HL-60/S4 (cell line): ENCODE measurements at regions not wholly inside any gene's neighbourhood (a gene's known extent, or its start where the extent isn't known, plus 50 kb on each side); places are given as distances from the start of the nearest gene placed in this dataset.
"Not testable (repeated sequence)": the region's sequence is repeated elsewhere in the genome, so short reads cannot be mapped to it uniquely, and the experiment has no call there.

Source experiments
- in situ Hi-C: fragments of 300-500 bp; cut with MboI; formaldehyde crosslinking; loops from 2 replicates; pipeline ENCODE4 v1.14.3; 2022; ENCODE audit warnings: low sequenced_read_pairs

- in situ Hi-C loops: no loop called here
Observed at GRCh38 chr2:38454081-38454480, 77.0 kb upstream of the ATL2 start.

- in situ Hi-C loops: not testable (repeated sequence)
Observed at GRCh38 chr2:38451778-38452177, 74.7 kb upstream of the ATL2 start.

- in situ Hi-C loops: no loop called here
Observed at GRCh38 chr2:38450509-38450908, 73.4 kb upstream of the ATL2 start.

GRCh38 chr2:38448692-38449410, 71.8 kb upstream of the ATL2 start:
- in situ Hi-C loops: no loop called here

GRCh38 chr2:38446906-38447561, 70.0 kb upstream of the ATL2 start:
- in situ Hi-C loops: no loop called here

GRCh38 chr2:38446418-38446817, 69.3 kb upstream of the ATL2 start:
- in situ Hi-C loops: no loop called here

GRCh38 chr2:38444247-38444646, 67.2 kb upstream of the ATL2 start:
- in situ Hi-C loops: no loop called here

- in situ Hi-C loops: no loop called here
Observed at GRCh38 chr2:38442643-38443541, 65.8 kb upstream of the ATL2 start.

GRCh38 chr2:38441346-38441745, 64.3 kb upstream of the ATL2 start:
- in situ Hi-C loops: no loop called here

GRCh38 chr2:38440655-38441054, 63.6 kb upstream of the ATL2 start:
- in situ Hi-C loops: no loop called here

- in situ Hi-C loops: no loop called here
Observed at GRCh38 chr2:38439863-38440262, 62.8 kb upstream of the ATL2 start.

- in situ Hi-C loops: no loop called here
Observed at GRCh38 chr2:38438883-38439612, 62.0 kb upstream of the ATL2 start.

- in situ Hi-C loops: no loop called here
Observed at GRCh38 chr2:38438133-38438882, 61.2 kb upstream of the ATL2 start.

- in situ Hi-C loops: no loop called here
Observed at GRCh38 chr2:38436227-38436664, 59.2 kb upstream of the ATL2 start.

- in situ Hi-C loops: no loop called here
Observed at GRCh38 chr2:38435775-38436174, 58.7 kb upstream of the ATL2 start.

- in situ Hi-C loops: no loop called here
Observed at GRCh38 chr2:38434595-38434994, 57.5 kb upstream of the ATL2 start.

- in situ Hi-C loops: no loop called here
Observed at GRCh38 chr2:38433607-38433975, 56.5 kb upstream of the ATL2 start.

GRCh38 chr2:38432820-38433606, 55.9 kb upstream of the ATL2 start:
- in situ Hi-C loops: no loop called here

GRCh38 chr2:38430597-38431207, 53.6 kb upstream of the ATL2 start:
- in situ Hi-C loops: no loop called here
